H9 (cell line): ENCODE measurements at regions not wholly inside any gene's neighbourhood (a gene's known extent, or its start where the extent isn't known, plus 50 kb on each side); places are given as distances from the start of the nearest gene placed in this dataset.

Experiments
- DNase-seq: peaks from one replicate; pipeline ENCODE4 v3.0.0-alpha.2; 2017
- H2AFZ ChIP-seq: one replicate; pipeline ENCODE4 v1.6.1; 2013; ENCODE audit warnings: mild to moderate bottlenecking, low read length, control low read depth, moderate library complexity
- H2AK5ac ChIP-seq: 2 replicates; pipeline ENCODE4 v1.6.1; 2013; ENCODE audit warnings: low read length, control low read depth, mixed read lengths; ENCODE audit not compliant: insufficient read length
- H2BK120ac ChIP-seq: one replicate; pipeline ENCODE4 v1.6.1; 2013; ENCODE audit warnings: low read depth, mild to moderate bottlenecking, low read length, control low read depth, inconsistent platforms; ENCODE audit not compliant: poor library complexity, severe bottlenecking
- H2BK12ac ChIP-seq: 2 replicates; pipeline ENCODE4 v1.6.1; 2013; ENCODE audit warnings: low read length, control low read depth, mixed read lengths, low read depth; ENCODE audit not compliant: insufficient read length
- H2BK15ac ChIP-seq: 2 replicates; pipeline ENCODE4 v1.6.1; 2013; ENCODE audit warnings: low read depth, low read length, control low read depth
- H2BK20ac ChIP-seq: one replicate; pipeline ENCODE4 v1.6.1; 2013; ENCODE audit warnings: low read depth, mild to moderate bottlenecking, low read length, control low read depth, inconsistent platforms; ENCODE audit not compliant: poor library complexity, severe bottlenecking
- H2BK5ac ChIP-seq: 2 replicates; pipeline ENCODE4 v1.6.1; 2013; ENCODE audit warnings: low read length, control low read depth, mixed read lengths; ENCODE audit not compliant: insufficient read length
- H3K14ac ChIP-seq: 2 replicates; pipeline ENCODE4 v1.6.1; 2013; ENCODE audit warnings: low read length, control low read depth; ENCODE audit not compliant: insufficient read depth
- H3K18ac ChIP-seq: 2 replicates; pipeline ENCODE4 v1.6.1; 2013; ENCODE audit warnings: low read depth, mild to moderate bottlenecking, mixed read lengths, low read length, control low read depth; ENCODE audit not compliant: insufficient read length
- H3K23ac ChIP-seq: 2 replicates; pipeline ENCODE4 v1.6.1; 2013; ENCODE audit warnings: low read length, control low read depth, mixed read lengths, low read depth; ENCODE audit not compliant: insufficient read length
- H3K23me2 ChIP-seq: 2 replicates; pipeline ENCODE4 v1.6.1; 2013; ENCODE audit warnings: low read depth, mild to moderate bottlenecking, mixed read lengths, low read length, control low read depth; ENCODE audit not compliant: insufficient read length, poor library complexity, severe bottlenecking
- H3K27ac ChIP-seq: 2 replicates; pipeline ENCODE4 v1.5.1; 2013; ENCODE audit warnings: low read length, control low read depth, mixed read lengths, low read depth; ENCODE audit not compliant: insufficient read length
- H3K27me3 ChIP-seq: 2 replicates; pipeline ENCODE4 v1.6.1; 2013; ENCODE audit warnings: low read length, control low read depth, inconsistent platforms; ENCODE audit not compliant: insufficient read depth
- H3K4ac ChIP-seq: 2 replicates; pipeline ENCODE4 v1.6.1; 2013; ENCODE audit warnings: low read depth, mild to moderate bottlenecking, control low read depth, inconsistent platforms, low read length, moderate library complexity
- H3K4me1 ChIP-seq: 2 replicates; pipeline ENCODE4 v1.6.1; 2013; ENCODE audit warnings: low read length, control low read depth, inconsistent platforms; ENCODE audit not compliant: insufficient read depth
- H3K4me2 ChIP-seq: 2 replicates; pipeline ENCODE4 v1.6.1; 2013; ENCODE audit warnings: low read length, control low read depth, mixed read lengths; ENCODE audit not compliant: insufficient read length, insufficient read depth
- H3K56ac ChIP-seq: 2 replicates; pipeline ENCODE4 v1.6.1; 2013; ENCODE audit warnings: low read depth, mild to moderate bottlenecking, mixed read lengths, low read length, control low read depth; ENCODE audit not compliant: insufficient read length
- H3K79me1 ChIP-seq: 2 replicates; pipeline ENCODE4 v1.6.1; 2013; ENCODE audit warnings: low read depth, mild to moderate bottlenecking, moderate library complexity, low read length, control low read depth, inconsistent platforms; ENCODE audit not compliant: insufficient read depth, poor library complexity, severe bottlenecking
- H3K79me2 ChIP-seq: 2 replicates; pipeline ENCODE4 v1.6.1; 2013; ENCODE audit warnings: low read length, control low read depth, inconsistent platforms; ENCODE audit not compliant: insufficient read depth
- H3K9ac ChIP-seq: 2 replicates; pipeline ENCODE4 v1.6.1; 2013; ENCODE audit warnings: low read length, control low read depth, mixed read lengths; ENCODE audit not compliant: insufficient read length; ENCODE audit errors: extremely low read depth
- H3K9me3 ChIP-seq: one replicate; pipeline ENCODE4 v1.6.1; 2013; ENCODE audit warnings: low read depth, low read length, inconsistent platforms; ENCODE audit not compliant: control insufficient read depth
- H3T11ph ChIP-seq: one replicate; pipeline ENCODE4 v1.6.1; 2013; ENCODE audit warnings: mild to moderate bottlenecking, low read length, control low read depth, inconsistent platforms
- H4K20me1 ChIP-seq: one replicate; pipeline ENCODE4 v1.6.1; 2013; ENCODE audit not compliant: control insufficient read depth, insufficient read length, insufficient read depth
- H4K5ac ChIP-seq: 2 replicates; pipeline ENCODE4 v1.6.1; 2013; ENCODE audit warnings: low read depth, mild to moderate bottlenecking, mixed read lengths, low read length, control low read depth; ENCODE audit not compliant: insufficient read length
- H4K8ac ChIP-seq: replicated peaks from 2 replicates; pipeline ENCODE4 v1.6.1; 2013; ENCODE audit warnings: low read length, control low read depth, mixed read lengths, low read depth; ENCODE audit not compliant: insufficient read length
- H4K91ac ChIP-seq: 2 replicates; pipeline ENCODE4 v1.6.1; 2013; ENCODE audit warnings: low read depth, mild to moderate bottlenecking, moderate library complexity, mixed read lengths, low read length, control low read depth; ENCODE audit not compliant: insufficient read length
- H3K27ac Mint-ChIP-seq, 3 experiments: 2 replicates in 2 of 3; 3 replicates in 1 of 3; pipeline ENCODE4 v1.8.0; 2020 to 2021; ENCODE audit warnings: mixed read lengths in 3 of 3, mild to moderate bottlenecking in 1 of 3, moderate library complexity in 1 of 3
- H3K27me3 Mint-ChIP-seq: 2 replicates; pipeline ENCODE4 v1.8.0; 2021; ENCODE audit warnings: low read depth, mild to moderate bottlenecking, moderate library complexity, mixed read lengths
- H3K36me3 Mint-ChIP-seq, 3 experiments: 2 replicates in 2 of 3; 3 replicates in 1 of 3; pipeline ENCODE4 v1.8.0; 2020 to 2021; ENCODE audit warnings: low read depth in 3 of 3, mixed read lengths in 3 of 3; ENCODE audit not compliant: insufficient read depth in 1 of 3
- H3K4me1 Mint-ChIP-seq, 2 experiments: 2 replicates each; pipeline ENCODE4 v1.8.0; 2020; ENCODE audit warnings: mixed read lengths in 2 of 2
- H3K4me3 Mint-ChIP-seq, 2 experiments: 2 replicates in 1 of 2; 3 replicates in 1 of 2; pipeline ENCODE4 v1.8.0; 2020 to 2021; ENCODE audit warnings: mild to moderate bottlenecking in 2 of 2, mixed read lengths in 2 of 2, moderate library complexity in 1 of 2
- H3K9me3 Mint-ChIP-seq, 2 experiments: 2 replicates in 1 of 2; 3 replicates in 1 of 2; pipeline ENCODE4 v1.8.0; 2020; ENCODE audit warnings: mild to moderate bottlenecking in 2 of 2, mixed read lengths in 2 of 2, moderate library complexity in 1 of 2
- CTCF ChIP-seq: fragments of 200-600 bp; sonication (generic); conservative IDR thresholded peaks from 3 replicates; pipeline ENCODE4 v1.8.0; 2021; ENCODE audit warnings: antibody characterized with exemption, mild to moderate bottlenecking
- WGBS: extraction: QIAGEN DNeasy Blood & Tissue Kit; methylation state at CpG from one replicate; pipeline ENCODE4 v1.1.7; 2013; ENCODE audit warnings: missing lambda C conversion rate, low lambda C conversion rate, mixed read lengths; ENCODE audit not compliant: insufficient read length; ENCODE audit errors: extremely low coverage; 5-methylcytosine and 5-hydroxymethylcytosine counted together

GRCh38 chr16:6828690-6829089 is 504.0 kb upstream of the RBFOX1 start:
- no peak overlapping the region for H3K4ac ChIP-seq
- H3K4me3 Mint-ChIP-seq: no peak overlapping the region
- H3K27ac ChIP-seq: no peak overlapping the region
- no peaks in the 10 kb centered on the region for H3K79me2 ChIP-seq
- H3K23me2 ChIP-seq: no peaks in the 10 kb centered on the region
- H3K9ac ChIP-seq: no peak overlapping the region
- no CpG with 5 or more reads among the region's 7 CpGs for WGBS
- H3K9me3 Mint-ChIP-seq: no peaks in the 10 kb centered on the region
- no peak overlapping the region for H4K91ac ChIP-seq
- H3K9me3 ChIP-seq: no peaks in the 10 kb centered on the region
- H2BK120ac ChIP-seq: no peak overlapping the region
- no peak overlapping the region for H4K5ac ChIP-seq
- no peak overlapping the region for H4K8ac ChIP-seq
- no peaks in the 10 kb centered on the region for H3K36me3 Mint-ChIP-seq
- no peak overlapping the region for H3K23ac ChIP-seq
- no peak for DNase-seq
- H3T11ph ChIP-seq: no peak overlapping the region
- H3K18ac ChIP-seq: no peak overlapping the region
- H3K79me1 ChIP-seq: no peaks in the 10 kb centered on the region
- no peak for TF ChIP-seq CTCF
- H3K4me1 ChIP-seq: no peaks in the 10 kb centered on the region
- H3K27me3 Mint-ChIP-seq: peaks cover 16% of the 10 kb centered on the region
- no peak overlapping the region for H2AFZ ChIP-seq
- H2AK5ac ChIP-seq: no peak overlapping the region
- no peak overlapping the region for H3K56ac ChIP-seq
- no peak overlapping the region for H2BK5ac ChIP-seq
- no peaks in the 10 kb centered on the region for H3K4me1 Mint-ChIP-seq
- H3K4me2 ChIP-seq: no peak overlapping the region
- no peak overlapping the region for H3K27ac Mint-ChIP-seq
- no peaks in the 10 kb centered on the region for H3K27me3 ChIP-seq
- no peak overlapping the region for H2BK15ac ChIP-seq
- H2BK12ac ChIP-seq: no peak overlapping the region
- no peak overlapping the region for H3K14ac ChIP-seq
- no peaks in the 10 kb centered on the region for H4K20me1 ChIP-seq
- H2BK20ac ChIP-seq: no peak overlapping the region
